ENCODE measurements at regions not wholly inside any gene's neighbourhood (a gene's known extent, or its start where the extent isn't known, plus 50 kb on each side); places are given as distances from the start of the nearest gene placed in this dataset.
"Not testable (repeated sequence)": the region's sequence is repeated elsewhere in the genome, so short reads cannot be mapped to it uniquely, and the experiment has no call there.

DNA sequence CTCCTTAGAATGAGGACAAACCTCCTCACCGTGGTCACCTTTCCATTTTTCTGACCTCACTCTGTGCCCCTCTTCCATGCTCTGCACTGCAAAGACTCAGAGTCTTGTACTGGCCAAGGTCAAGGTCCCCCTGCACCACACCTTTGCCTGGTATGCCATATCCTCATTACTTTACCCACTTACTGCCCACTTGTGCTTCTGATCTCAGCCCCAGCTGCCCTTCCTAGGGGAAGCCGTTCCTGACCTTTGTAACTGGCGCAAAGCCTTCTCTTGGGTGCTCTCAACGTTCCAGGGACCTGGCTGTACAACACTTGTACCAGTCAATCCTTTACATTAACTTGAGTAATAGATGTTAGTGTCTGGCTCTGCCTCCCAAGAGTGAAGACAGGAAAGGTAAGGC is 256.0 kb downstream of the SV2B start:
- no peak overlapping the region for H3K27ac ChIP-seq
- 0 to 90% (median 69%) methylated on average over 1 to 4 of the region's 4 CpGs; no CpG with 5 or more reads in 2 of the 10 experiments for WGBS, 10 experiments
- in situ Hi-C loops (cut with MboI; ENCODE audit: low pct_unique_long_range_greater_than_20kb in 2 of 9, low sequenced_read_pairs in 9 of 9, unreplicated experiment in 9 of 9), result no loop called here

GRCh38 chr15:91357011-91357410 is 257.0 kb downstream of the SV2B start:
- in situ Hi-C loops (cut with MboI; ENCODE audit: low pct_unique_long_range_greater_than_20kb in 2 of 9, low sequenced_read_pairs in 9 of 9, unreplicated experiment in 9 of 9), result no loop called here
- Histone ChIP-seq H3K27ac (no peak overlapping the region), H3K4me3 (no peak overlapping the region), H3K4me1 (replicated peaks in 1 of 2) (peaks cover 19 to 27% of the 10 kb centered on the region in 2 donors)
- 17 to 86% (median 43%) methylated on average over 1 to 3 of the region's 3 CpGs; no CpG with 5 or more reads in 3 of the 10 experiments for WGBS, 10 experiments
- no peak for ATAC-seq (replicated peaks in 6 of 8)

More for the DNA sequence above, 256.0 kb downstream of the SV2B start:
- peaks cover 19 to 27% of the 10 kb centered on the region in 2 donors for H3K4me1 ChIP-seq (replicated peaks in 1 of 2)
- no peak for ATAC-seq (replicated peaks in 6 of 8)
- H3K4me3 ChIP-seq, result no peak overlapping the region

DNA sequence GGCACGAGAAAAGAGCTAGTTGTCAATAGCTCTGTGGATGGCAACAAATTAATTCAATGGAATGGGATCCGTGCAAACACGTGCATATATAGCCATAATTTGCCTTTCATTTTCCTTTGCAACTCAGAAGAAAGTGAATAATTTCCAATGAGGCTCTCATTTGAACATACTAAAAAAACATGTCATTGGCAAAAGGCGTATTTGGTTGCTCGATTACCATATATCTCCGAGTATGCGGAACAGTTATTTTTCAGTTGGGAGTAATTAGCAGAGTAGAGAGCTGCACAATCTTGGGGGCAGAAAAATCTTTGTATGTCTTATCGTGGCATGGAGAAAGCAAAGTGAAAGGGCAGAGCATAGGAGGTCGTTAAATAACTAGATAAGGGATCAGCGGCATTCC is 257.4 kb downstream of the SV2B start:
- WGBS, 10 experiments, result 20 to 93% (median 76%) methylated on average over 1 to 10 of the region's 10 CpGs
- ATAC-seq (replicated peaks in 6 of 8), result no peak
- Histone ChIP-seq H3K4me3 (no peak overlapping the region), H3K4me1 (replicated peaks in 1 of 2) (peaks cover 19 to 27% of the 10 kb centered on the region in 2 donors), H3K27ac (no peak overlapping the region)
- in situ Hi-C loops (cut with MboI; ENCODE audit: low pct_unique_long_range_greater_than_20kb in 2 of 9, low sequenced_read_pairs in 9 of 9, unreplicated experiment in 9 of 9), result no loop called here

DNA sequence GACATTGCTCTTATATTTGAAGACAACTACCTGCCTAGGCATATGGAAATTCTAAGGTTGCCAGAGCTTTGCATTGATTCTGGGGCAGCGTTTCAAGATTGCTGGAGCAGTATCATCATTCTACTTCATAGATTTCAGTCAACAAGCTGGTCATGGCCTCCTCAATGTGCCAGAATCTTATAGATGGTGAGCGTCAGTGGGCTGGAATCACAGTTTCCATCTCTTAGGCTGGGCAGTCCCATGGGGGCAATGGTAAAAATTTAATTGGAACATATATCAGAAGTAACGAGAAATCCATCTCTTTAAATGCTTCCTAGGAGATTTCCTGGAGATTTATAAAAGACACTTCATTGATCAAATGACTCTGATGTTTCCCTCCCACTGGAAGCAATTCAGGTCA is 258.3 kb downstream of the SV2B start:
- Histone ChIP-seq H3K4me3 (no peak overlapping the region), H3K27ac (no peak overlapping the region), H3K4me1 (replicated peaks in 1 of 2) (peaks cover 19 to 27% of the 10 kb centered on the region in 2 donors)
- peak in 4 of 8 experiments; percentile 50 to 93 (median 77) for ATAC-seq (replicated peaks in 6 of 8)
- in situ Hi-C loops (cut with MboI; ENCODE audit: low pct_unique_long_range_greater_than_20kb in 2 of 9, low sequenced_read_pairs in 9 of 9, unreplicated experiment in 9 of 9), result no loop called here
- 10 to 86% (median 29%) methylated on average over 1 to 3 of the region's 3 CpGs; no CpG with 5 or more reads in 1 of the 10 experiments for WGBS, 10 experiments

GRCh38 chr15:91361696-91362095 is 261.6 kb downstream of the SV2B start:
- WGBS, 10 experiments, result 10 to 100% (median 60%) methylated on average over 1 to 3 of the region's 3 CpGs; no CpG with 5 or more reads in 3 of the 10 experiments
- H3K27ac ChIP-seq; ATAC-seq (replicated peaks in 6 of 8); H3K4me3 ChIP-seq; in situ Hi-C loops (cut with MboI; ENCODE audit: low pct_unique_long_range_greater_than_20kb in 2 of 9, low sequenced_read_pairs in 9 of 9, unreplicated experiment in 9 of 9): not testable (repeated sequence)
- H3K4me1 ChIP-seq (replicated peaks in 1 of 2), result peaks cover 13 to 25% of the 10 kb centered on the region in 2 donors

GRCh38 chr15:91366111-91366510 is 266.1 kb downstream of the SV2B start:
- ATAC-seq (replicated peaks in 6 of 8), result no peak
- Histone ChIP-seq H3K4me3 (no peak overlapping the region), H3K27ac (no peak overlapping the region), H3K4me1 (replicated peaks in 1 of 2) (no peaks in the 10 kb centered on the region)
- WGBS, 10 experiments, result 0 to 100% (median 53%) methylated on average over 1 to 6 of the region's 6 CpGs
- in situ Hi-C loops (cut with MboI; ENCODE audit: low pct_unique_long_range_greater_than_20kb in 2 of 9, low sequenced_read_pairs in 9 of 9, unreplicated experiment in 9 of 9), result no loop called here

GRCh38 chr15:91368611-91369010 is 268.6 kb downstream of the SV2B start:
- in situ Hi-C loops (cut with MboI; ENCODE audit: low pct_unique_long_range_greater_than_20kb in 2 of 9, low sequenced_read_pairs in 9 of 9, unreplicated experiment in 9 of 9), result no loop called here

DNA sequence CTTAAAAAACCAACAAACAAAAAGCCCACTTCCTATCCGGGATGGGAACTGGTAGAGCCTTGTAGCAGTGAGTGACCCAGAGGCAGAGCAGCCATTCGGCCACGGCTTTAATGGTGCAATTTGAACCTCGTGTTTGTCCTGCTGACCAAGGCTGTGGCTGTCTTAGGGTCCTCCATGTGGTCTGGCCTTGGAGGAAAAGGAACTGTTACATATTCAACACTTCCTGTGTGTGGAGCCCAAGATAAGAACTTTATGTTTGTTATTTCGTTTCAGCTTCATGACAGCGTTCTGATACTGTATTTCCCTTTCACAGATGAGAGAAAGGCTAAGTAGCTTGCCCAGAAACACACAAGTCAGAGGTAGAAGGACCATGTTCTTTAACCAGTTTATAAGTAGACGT is 269.8 kb downstream of the SV2B start:
- Histone ChIP-seq H3K4me1 (replicated peaks in 1 of 2) (no peaks in the 10 kb centered on the region), H3K27ac (no peak overlapping the region), H3K4me3 (no peak overlapping the region)
- no peak for ATAC-seq (replicated peaks in 6 of 8)
- in situ Hi-C loops (cut with MboI; ENCODE audit: low pct_unique_long_range_greater_than_20kb in 2 of 9, low sequenced_read_pairs in 9 of 9, unreplicated experiment in 9 of 9), result no loop called here
- 33 to 100% (median 68%) methylated on average over 1 to 7 of the region's 7 CpGs; no CpG with 5 or more reads in 2 of the 10 experiments for WGBS, 10 experiments

More at GRCh38 chr15:91368611-91369010, 268.6 kb downstream of the SV2B start:
- H3K4me3 ChIP-seq, result no peak overlapping the region
- no peaks in the 10 kb centered on the region for H3K4me1 ChIP-seq (replicated peaks in 1 of 2)
- H3K27ac ChIP-seq, result no peak overlapping the region
- no peak for ATAC-seq (replicated peaks in 6 of 8)
- WGBS, 10 experiments, result 17 to 60% (median 29%) methylated on average over 1 to 7 of the region's 9 CpGs; no CpG with 5 or more reads in 3 of the 10 experiments

GRCh38 chr15:91371345-91371744 is 271.3 kb downstream of the SV2B start:
- H3K4me1 ChIP-seq (replicated peaks in 1 of 2); ATAC-seq (replicated peaks in 6 of 8); in situ Hi-C loops (cut with MboI; ENCODE audit: low pct_unique_long_range_greater_than_20kb in 2 of 9, low sequenced_read_pairs in 9 of 9, unreplicated experiment in 9 of 9); H3K4me3 ChIP-seq; H3K27ac ChIP-seq: not testable (repeated sequence)
- 0 to 100% (median 67%) methylated on average over 1 to 3 of the region's 3 CpGs; no CpG with 5 or more reads in 1 of the 10 experiments for WGBS, 10 experiments

DNA sequence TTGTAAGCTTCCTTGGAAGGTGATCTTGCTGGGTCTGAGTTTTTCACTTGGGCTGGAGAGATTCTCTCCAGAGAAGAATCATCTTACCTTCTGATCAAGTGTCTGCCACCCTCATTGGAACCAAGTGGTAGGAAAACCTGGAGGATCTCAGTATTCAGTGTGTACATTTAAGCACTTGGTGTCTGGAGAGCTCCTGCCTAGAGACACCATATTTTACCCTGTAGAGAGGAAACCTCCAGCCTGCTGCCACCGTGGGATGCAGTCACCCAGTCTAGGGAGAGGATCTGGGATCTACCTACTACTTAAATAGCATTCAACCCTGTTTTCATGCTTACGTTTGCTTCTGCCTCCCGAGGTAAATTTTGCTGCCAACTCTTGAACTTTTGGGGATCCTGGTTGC is 274.3 kb downstream of the SV2B start:
- WGBS, 10 experiments, result 17 to 95% (median 60%) methylated on average over 1 to 3 of the region's 3 CpGs; no CpG with 5 or more reads in 2 of the 10 experiments
- ATAC-seq (replicated peaks in 6 of 8), result no peak
- in situ Hi-C loops (cut with MboI; ENCODE audit: low pct_unique_long_range_greater_than_20kb in 2 of 9, low sequenced_read_pairs in 9 of 9, unreplicated experiment in 9 of 9), result no loop called here
- H3K4me3 ChIP-seq, result no peak overlapping the region
- no peaks in the 10 kb centered on the region for H3K4me1 ChIP-seq (replicated peaks in 1 of 2)
- H3K27ac ChIP-seq, result no peak overlapping the region

- in situ Hi-C loops (cut with MboI; ENCODE audit: low pct_unique_long_range_greater_than_20kb in 2 of 9, low sequenced_read_pairs in 9 of 9, unreplicated experiment in 9 of 9), result no loop called here
- ATAC-seq (replicated peaks in 6 of 8), result no peak
- Histone ChIP-seq H3K27ac (no peak overlapping the region), H3K4me1 (replicated peaks in 1 of 2) (no peaks in the 10 kb centered on the region), H3K4me3 (no peak overlapping the region)
- WGBS, 10 experiments, result 3 to 93% (median 76%) methylated on average over 2 to 10 of the region's 12 CpGs; no CpG with 5 or more reads in 1 of the 10 experiments
Observed at GRCh38 chr15:91376038-91376437, 276.0 kb downstream of the SV2B start.

DNA sequence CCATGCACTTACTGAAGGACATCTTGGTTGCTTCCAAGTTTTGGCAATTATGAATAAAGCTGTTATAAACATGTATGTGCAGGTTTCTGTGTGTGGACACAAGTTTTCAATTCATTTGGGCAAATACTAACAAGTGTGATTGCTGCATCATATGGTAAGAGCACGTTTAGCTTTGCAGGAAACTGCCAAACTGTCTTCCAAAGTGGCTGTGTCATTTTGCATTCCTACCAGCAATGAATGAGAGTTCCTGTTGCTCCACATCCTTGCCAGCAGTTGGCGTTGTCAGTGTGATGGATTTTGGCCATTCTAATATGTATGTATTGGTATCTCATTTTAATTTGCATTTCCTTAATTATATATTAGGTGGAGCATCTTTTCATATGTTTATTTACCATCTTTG is 280.1 kb downstream of the SV2B start:
- H3K4me3 ChIP-seq, result no peak overlapping the region
- ATAC-seq (replicated peaks in 6 of 8), result no peak
- no peak overlapping the region for H3K27ac ChIP-seq
- WGBS, 10 experiments, result 0 to 100% (median 42%) methylated on average over 1 to 2 of the region's 2 CpGs; no CpG with 5 or more reads in 1 of the 10 experiments
- in situ Hi-C loops (cut with MboI; ENCODE audit: low pct_unique_long_range_greater_than_20kb in 2 of 9, low sequenced_read_pairs in 9 of 9, unreplicated experiment in 9 of 9), result no loop called here
- H3K4me1 ChIP-seq (replicated peaks in 1 of 2), result no peaks in the 10 kb centered on the region

DNA sequence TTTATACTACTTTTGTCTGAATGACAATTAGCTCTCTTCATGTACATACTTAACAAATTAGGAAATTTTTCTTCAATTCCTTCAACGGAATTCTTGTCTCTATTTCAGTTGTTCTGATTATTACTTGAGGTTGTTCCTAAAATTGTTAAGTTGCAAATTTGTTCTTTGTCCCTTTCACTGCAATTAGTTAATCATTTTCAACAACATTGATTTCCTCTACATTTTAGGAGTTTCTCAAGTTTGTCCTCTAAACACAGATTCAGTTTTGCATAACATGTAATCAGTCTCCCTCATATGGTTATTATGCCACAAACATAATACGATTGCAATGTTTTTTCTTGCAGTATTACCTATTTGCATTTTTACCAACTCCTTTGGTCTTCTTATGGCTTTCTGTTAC is 283.5 kb downstream of the SV2B start:
- no peak for ATAC-seq (replicated peaks in 6 of 8)
- in situ Hi-C loops (cut with MboI; ENCODE audit: low pct_unique_long_range_greater_than_20kb in 2 of 9, low sequenced_read_pairs in 9 of 9, unreplicated experiment in 9 of 9), result no loop called here
- WGBS, 10 experiments, result 0 to 100% (median 71%) methylated on average over 2 of the region's 2 CpGs; no CpG with 5 or more reads in 1 of the 10 experiments
- Histone ChIP-seq H3K4me3 (no peak overlapping the region), H3K4me1 (replicated peaks in 1 of 2) (no peaks in the 10 kb centered on the region), H3K27ac (no peak overlapping the region)

- no peak for ATAC-seq (replicated peaks in 6 of 8)
- H3K4me3 ChIP-seq, result no peak overlapping the region
- WGBS, 10 experiments, result 0 to 100% (median 83%) methylated on average over 1 to 6 of the region's 6 CpGs; no CpG with 5 or more reads in 1 of the 10 experiments
- no peak overlapping the region for H3K27ac ChIP-seq
- in situ Hi-C loops (cut with MboI; ENCODE audit: low pct_unique_long_range_greater_than_20kb in 2 of 9, low sequenced_read_pairs in 9 of 9, unreplicated experiment in 9 of 9), result no loop called here
- H3K4me1 ChIP-seq (replicated peaks in 1 of 2), result no peaks in the 10 kb centered on the region
Observed at GRCh38 chr15:91384189-91384730, 284.2 kb downstream of the SV2B start.
